LHCN-M2 (cell line): ENCODE measurements at regions not wholly inside any gene's neighbourhood (a gene's known extent, or its start where the extent isn't known, plus 50 kb on each side); places are given as distances from the start of the nearest gene placed in this dataset.
A peak's percentile ranks its signal among the peaks of the same experiment; 100 is the strongest.
"Not testable (repeated sequence)": the region's sequence is repeated elsewhere in the genome, so short reads cannot be mapped to it uniquely, and the experiment has no call there.

Experiments
- DNase-seq: peaks from one replicate; pipeline ENCODE4 v3.0.0-alpha.2; 2012; ENCODE audit warnings: low read depth

GRCh38 chr2:201568217-201568820 lies 75.0 kb downstream of the TMEM237 start:
- peak; percentile 63 for DNase-seq

DNA sequence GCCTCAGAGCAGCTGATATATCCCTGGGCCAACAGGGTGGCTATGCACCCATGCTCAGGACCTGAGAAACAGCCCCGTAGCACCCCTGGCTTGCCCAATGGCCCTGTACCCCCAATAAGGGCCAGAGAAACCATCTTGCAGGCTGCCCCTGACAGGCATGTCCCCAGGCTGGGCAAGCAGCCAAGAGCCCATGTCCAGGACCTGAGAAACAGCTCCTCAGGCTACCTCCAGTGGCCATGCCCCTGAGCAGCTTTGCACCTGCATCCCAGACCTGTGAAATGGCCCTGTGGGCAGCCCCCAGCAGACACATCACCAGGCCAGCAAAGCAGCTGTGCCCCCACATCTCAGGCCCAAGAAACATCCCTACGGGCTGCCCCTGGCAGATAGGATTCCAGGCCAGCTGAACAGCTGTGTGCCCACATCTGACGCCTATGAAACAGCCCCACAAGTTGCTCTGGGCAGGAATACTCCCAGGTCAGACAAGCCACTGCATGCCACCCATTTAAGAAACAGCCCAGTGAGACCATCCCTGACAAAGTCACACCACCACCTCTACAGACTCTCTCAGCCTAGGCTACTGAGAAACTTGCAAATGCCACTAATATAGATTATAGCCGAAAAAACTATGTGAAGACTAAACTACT lies 84.1 kb downstream of the TMEM237 start:
- peak; percentile 37 for DNase-seq

DNA sequence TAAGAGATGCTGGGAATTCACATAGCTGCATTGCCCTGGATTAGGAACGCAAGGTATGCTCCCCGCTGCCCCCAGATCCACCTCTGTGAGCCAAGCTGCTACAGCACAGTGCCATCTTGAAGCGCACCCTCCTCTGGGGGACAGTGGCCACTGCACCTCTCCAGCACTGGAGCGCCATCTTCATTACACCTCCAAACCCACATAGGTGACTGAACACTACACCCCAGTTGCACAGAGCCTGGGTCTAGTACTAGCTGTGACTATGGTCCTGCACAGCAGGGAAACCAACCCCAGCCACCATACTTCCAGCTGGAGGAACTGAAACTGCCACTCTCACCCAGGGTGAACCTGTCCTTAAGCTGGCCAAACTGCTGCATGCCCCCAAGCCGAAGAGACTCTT lies 84.6 kb downstream of the TMEM237 start:
- no peak for DNase-seq

- DNase-seq: no peak
These were observed 85.1 kb downstream of the TMEM237 start for GRCh38 chr2:201558232-201558631.

DNA sequence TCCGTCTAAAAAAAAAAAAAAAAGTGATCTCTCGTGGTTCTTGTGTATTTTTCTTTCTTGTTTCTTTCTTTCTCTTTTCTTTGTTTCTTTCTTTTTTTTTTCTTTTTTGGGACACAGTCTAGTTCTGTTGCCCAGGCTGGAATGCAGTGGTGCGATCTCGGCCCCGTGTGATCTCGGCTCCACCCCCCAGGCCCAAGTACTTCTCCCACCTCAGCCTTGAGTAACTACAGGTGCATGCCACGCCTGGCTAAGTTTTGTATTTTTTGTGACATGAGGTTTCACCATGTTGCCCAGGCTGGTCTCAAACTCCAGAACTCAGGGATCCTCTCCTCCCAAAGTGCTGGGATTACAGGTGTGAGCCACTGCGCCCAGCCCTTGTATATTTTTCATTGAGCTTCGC lies 91.4 kb downstream of the TMEM237 start:
- DNase-seq: no peak

GRCh38 chr2:201546576-201546975 lies 95.0 kb downstream of the STRADB start:
- DNase-seq: peak; percentile 89

DNA sequence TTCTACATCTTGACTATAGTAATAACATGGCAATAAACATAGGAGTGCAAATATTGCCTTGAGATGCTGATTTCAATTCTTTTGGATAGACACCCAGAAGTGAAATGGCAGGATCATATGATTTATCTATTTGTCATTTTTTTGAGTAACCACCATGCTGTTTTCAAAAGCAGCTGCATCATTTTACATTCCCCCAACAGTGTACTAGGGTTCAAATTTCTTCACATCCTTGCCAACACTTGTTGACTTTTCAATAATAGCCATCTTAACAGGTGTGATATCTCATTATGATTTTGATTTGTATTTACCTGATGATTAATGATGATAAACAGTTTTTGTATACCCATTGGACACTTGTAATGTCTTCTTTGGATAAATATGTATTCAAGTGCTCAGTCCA lies 90.8 kb downstream of the STRADB start:
- DNase-seq: peak; percentile 79

DNA sequence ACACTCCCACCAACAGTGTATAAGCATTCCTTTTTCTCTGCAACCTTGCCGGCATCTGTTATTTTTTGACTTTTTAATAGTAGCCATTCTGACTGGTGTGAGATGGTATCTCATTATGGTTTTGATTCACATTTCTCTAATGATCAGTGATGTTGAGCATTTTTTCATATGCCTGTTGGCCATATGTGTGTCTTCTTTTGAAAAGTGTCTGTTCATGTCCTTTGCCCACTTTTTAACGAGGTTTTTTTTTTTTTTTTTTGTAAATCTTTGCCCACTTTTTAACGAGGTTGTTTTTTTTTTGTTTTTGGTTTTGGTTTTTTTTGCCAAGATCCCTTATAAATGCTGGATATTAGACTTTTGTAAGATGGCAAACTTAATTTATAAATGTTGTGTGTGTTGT lies 87.7 kb downstream of the STRADB start:
- not testable (repeated sequence) for DNase-seq

DNA sequence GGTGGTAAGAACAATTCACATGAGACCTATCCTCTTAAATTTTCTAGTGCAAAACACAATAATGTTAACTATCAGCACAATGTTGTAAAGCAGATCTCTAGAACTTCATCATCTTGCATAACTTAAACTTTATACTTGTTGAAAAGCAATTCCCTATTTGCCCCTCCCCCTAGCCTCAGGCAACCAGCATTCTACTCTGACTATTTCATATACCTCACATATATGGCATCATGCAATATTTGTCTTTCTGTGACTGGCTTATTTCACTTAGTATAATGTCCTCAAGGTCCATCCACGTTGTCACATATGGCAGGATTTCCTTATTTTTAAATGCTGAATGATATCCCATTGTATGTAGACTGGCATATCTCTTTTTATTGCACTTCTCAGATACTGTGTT lies 86.5 kb downstream of the STRADB start:
- no peak for DNase-seq

GRCh38 chr2:201536754-201537153 lies 85.2 kb downstream of the STRADB start:
- no peak for DNase-seq

- no peak for DNase-seq
These were observed 84.5 kb downstream of the STRADB start for GRCh38 chr2:201536046-201536445.

- DNase-seq: peak; percentile 99
These were observed 81.3 kb downstream of the STRADB start for GRCh38 chr2:201532686-201533304.
